ENCODE measurements at regions not wholly inside any gene's neighbourhood (a gene's known extent, or its start where the extent isn't known, plus 50 kb on each side); places are given as distances from the start of the nearest gene placed in this dataset.

DNA sequence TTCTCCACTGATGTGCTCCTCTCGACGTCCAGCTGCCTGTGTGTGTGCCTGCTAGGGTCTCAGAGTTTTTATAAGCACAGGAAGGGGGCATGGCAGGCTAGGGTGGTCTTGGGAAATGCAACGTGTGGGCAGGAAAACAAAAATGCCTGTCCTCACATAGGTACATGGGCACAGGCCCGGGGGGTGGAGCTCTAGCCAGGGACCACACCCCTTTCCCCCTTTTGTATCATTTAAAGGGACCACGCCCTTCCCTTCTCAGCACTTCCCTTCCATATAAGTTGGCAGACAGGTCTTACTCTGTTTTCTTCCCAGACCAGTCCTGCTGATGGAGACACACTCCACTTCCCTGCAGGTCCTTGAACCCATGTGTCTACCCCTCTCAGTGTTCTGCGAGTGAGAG lies 645.0 kb downstream of the CBLN2 start:
- DNase-seq (ENCODE audit: low spot score): no peak

- no peak for DNase-seq (ENCODE audit: low spot score)
Observed at GRCh38 chr18:71887509-71887908, 656.6 kb downstream of the CBLN2 start.

- DNase-seq (ENCODE audit: low spot score): peak; percentile 54
Observed at GRCh38 chr18:71878226-71878625, 665.9 kb downstream of the CBLN2 start.

DNA sequence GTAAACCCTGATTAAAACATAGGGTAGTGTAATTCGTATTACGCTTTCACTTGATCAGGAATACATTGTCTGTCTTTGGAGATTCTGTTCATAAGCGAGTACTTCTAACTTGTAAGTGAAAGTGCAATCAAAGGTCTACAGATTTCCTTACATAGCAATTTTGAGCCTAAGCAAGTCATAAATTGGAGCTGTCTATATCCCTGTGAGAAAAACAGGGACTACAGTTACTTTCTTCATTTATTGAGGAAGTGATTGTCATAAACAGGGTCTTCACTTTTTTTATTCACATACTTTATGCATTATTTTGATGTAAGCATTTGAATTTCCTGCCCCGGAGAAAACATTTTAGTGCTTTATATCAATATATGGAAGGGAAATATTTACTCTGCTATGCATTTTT lies 670.4 kb downstream of the CBLN2 start:
- no peak for DNase-seq (ENCODE audit: low spot score)

DNA sequence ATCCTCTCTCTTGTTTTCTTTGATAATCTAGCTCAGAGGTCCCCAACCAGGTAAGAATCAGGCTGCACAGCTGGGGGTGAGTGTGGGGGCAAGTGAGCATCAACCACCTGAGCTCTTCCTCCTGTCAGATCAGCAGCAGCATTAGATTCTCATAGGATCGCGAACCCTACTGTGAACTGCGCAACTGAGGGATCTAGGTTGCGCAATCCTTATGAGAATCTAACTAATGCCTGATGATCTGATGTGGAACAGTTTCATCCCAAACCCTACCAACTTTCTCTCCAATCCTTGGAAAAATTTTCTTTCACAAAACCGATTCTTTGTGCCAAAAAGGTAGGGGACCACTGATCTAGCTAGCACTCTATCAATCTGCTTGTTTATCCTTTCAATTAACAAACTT lies 678.3 kb downstream of the CBLN2 start:
- DNase-seq (ENCODE audit: low spot score): no peak

GRCh38 chr18:71850602-71851001 lies 693.5 kb downstream of the CBLN2 start:
- no peak for DNase-seq (ENCODE audit: low spot score)

DNA sequence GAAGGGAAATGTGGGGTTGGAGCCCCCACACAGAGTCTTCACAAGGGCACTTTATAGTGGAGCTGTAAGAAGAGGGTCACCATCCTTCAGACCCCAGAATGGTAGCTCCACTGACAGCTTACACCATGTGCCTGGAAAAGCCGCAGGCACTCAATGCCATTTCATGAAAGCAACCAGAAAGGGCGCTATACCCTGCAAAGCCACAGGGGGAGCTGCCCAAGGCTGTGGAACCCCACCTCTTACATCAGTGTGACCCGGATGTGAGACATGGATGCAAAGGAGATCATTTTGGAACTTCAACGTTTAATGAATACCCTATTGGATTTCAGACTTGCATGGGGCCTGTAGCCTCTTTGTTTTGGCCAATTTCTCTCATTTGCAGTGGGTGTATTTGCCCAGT lies 694.7 kb downstream of the CBLN2 start:
- DNase-seq (ENCODE audit: low spot score): no peak

DNA sequence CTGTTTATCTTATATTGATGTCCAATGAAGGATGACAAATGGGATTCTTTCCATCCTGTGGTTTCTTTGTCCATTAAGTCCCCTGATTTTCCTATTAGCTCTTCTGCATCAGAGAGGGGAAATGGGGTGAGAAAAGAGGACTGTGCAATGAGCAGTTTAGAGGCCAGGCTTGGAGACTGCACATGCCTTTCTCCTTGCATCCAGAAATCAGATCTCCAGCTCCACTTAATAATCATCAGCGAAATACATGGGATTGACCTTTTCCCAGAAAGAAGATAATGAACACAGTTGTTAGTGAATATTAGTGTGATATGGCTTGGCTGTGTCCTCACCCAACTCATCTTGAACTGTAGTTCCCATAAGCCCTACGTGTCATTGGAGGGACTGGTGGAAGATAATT lies 697.4 kb downstream of the CBLN2 start:
- DNase-seq (ENCODE audit: low spot score): no peak

- no peak for DNase-seq (ENCODE audit: low spot score)
Observed at GRCh38 chr18:71844814-71845213, 699.3 kb downstream of the CBLN2 start.

DNA sequence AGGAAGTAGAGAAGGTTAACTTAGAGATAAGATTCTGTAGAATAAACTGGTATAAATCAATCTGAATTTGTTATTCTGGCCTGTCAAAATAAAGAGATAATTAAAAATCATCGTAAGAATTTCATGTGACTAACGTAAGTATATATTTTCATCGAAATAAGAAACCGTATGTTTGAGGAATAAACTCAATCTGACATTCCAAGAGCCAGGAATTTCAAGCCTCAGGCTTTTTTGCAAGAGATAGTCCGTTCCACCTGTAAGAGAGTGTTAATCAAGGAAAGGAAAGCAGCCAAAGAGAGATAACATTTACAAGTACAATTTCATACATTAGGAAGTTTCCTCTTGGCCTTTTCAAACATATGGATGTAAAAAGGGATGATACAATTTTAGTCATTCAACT lies 701.5 kb downstream of the CBLN2 start:
- no peak for DNase-seq (ENCODE audit: low spot score)

DNA sequence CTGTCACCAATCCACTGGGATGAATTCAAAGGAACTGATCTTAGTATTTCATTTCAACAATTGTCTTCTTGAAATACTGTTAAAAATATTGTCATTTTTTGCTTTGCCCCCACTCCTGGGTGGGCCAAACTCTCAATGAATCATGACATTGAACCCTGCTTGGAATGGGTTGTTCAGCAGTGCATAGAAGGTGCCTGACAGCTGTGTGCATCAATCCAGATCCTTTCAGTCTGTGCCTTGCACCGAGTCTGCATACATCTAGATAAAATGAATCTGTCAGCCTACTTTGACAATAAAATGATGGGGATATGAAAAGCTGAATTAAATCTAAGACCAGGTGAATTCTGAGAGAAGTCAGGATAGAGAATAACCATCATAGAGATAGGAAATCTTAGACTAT lies 706.6 kb downstream of the CBLN2 start:
- DNase-seq (ENCODE audit: low spot score): no peak

DNA sequence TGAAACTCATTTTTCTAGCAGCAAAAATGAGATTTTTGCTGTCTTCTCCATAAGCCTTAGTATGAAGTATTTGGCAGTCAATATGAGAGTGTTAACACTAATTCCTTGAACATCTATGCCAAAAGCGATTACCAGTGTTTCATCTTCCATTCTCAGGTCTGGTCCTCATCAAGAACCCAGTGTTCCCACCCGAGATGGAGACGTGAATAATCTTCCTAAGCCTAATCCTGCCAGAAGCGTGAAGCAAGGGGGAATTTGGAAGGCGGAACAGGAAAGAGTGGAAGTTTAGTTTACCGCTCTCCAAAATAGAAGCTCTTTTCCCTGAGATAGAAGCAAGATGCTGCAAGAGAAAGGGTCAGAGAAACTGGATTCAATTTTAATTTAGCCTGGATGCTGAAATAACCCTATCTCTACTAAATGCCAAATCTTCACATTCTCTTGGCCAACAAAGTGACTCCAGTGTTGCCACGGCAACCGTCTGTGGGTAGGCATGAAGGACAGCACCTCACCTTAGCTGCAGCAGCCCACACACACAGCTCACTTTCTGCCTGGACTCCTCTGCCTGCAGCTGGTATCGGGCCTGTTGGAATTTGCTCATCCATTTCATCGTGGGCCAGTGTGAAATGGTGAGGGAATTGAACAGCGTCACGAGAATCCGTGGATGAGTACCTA lies 711.1 kb downstream of the CBLN2 start:
- no peak for DNase-seq (ENCODE audit: low spot score)

DNA sequence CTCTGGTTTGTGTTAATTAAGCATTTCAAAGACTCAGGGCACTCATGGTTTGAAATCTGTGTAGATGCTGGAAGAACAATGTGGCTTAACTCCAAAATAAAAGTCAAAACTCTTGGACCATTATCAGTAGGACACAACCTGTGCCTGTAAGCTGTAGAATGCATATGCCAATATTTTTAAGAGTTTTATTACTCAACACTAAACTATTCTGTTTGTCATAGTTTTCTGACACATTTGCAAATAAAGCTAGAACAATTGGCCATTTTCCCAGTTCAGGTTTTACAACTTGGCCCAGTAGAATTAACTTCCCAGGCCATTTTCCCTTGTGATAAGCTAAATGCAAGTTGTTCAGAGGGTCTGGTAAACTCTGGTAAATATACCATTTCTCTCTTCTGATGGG lies 713.1 kb downstream of the CBLN2 start:
- DNase-seq (ENCODE audit: low spot score): no peak

GRCh38 chr18:71827301-71827700 lies 716.8 kb downstream of the CBLN2 start:
- DNase-seq (ENCODE audit: low spot score): no peak

DNA sequence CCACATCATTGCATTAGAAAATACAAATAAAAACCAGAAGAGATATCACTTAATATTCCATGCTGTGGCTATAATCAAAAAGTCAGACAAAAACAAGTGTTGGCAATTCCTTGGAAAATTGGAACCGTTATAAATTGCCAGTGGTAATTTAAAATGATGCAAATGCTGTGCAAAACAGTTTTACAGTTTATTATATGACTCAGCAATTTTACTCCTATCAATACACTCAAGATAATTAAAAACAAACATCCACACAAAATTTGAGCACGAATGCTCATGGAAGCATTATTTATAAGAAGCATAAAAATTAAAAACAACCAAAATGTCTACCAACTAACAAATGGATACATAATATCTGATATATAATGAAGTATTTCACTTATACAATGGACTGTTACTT lies 728.8 kb downstream of the CBLN2 start:
- DNase-seq (ENCODE audit: low spot score): no peak

GRCh38 chr18:71809711-71810110 lies 734.4 kb downstream of the CBLN2 start:
- no peak for DNase-seq (ENCODE audit: low spot score)

DNA sequence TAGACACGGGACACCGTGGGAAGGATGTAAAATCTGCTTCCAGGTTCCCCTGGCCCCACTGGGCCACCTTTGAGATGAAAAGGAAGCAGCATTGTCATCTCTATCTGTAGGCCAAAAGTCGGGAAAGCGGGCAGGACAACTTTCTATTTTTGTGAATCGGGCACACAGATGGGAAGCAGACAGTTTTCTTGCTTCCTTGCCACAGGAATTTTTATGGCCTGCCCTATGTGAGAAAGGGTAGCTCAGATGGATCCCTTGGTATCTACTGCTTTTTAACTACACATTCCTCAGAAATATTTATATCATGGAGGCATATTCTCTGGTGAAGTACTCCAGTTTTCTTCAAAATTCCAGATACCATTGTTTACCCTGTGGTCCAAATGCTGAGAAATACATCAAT lies 735.5 kb downstream of the CBLN2 start:
- DNase-seq (ENCODE audit: low spot score): peak; percentile 2

GRCh38 chr18:71807586-71807985 lies 736.6 kb downstream of the CBLN2 start:
- no peak for DNase-seq (ENCODE audit: low spot score)

GRCh38 chr18:71798986-71799673 lies 745.0 kb downstream of the CBLN2 start:
- DNase-seq (ENCODE audit: low spot score): no peak

- DNase-seq (ENCODE audit: low spot score): no peak
Observed at GRCh38 chr18:71797554-71797953, 746.6 kb downstream of the CBLN2 start.

DNA sequence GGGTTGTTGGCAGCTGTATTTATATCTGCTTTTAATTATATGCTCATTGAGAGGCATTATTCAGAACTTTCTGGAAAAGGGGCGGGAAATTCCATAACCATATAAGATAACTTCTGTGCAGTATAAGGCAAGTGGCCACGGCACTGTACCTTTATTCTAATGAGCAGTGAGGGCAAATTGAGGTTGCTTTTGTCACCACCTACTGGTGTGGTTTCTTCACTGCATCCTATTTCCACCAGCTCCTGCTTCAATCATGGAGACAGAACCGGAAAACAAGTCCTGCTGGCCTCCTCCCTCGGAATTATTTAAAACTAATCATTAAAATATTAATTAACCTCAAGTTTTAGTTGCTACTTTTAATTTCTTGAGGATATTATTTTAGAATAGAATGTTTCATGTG lies 759.4 kb downstream of the CBLN2 start:
- DNase-seq (ENCODE audit: low spot score): no peak

GRCh38 chr18:71760541-71760940 lies 783.6 kb downstream of the CBLN2 start:
- no peak for DNase-seq (ENCODE audit: low spot score)

DNA sequence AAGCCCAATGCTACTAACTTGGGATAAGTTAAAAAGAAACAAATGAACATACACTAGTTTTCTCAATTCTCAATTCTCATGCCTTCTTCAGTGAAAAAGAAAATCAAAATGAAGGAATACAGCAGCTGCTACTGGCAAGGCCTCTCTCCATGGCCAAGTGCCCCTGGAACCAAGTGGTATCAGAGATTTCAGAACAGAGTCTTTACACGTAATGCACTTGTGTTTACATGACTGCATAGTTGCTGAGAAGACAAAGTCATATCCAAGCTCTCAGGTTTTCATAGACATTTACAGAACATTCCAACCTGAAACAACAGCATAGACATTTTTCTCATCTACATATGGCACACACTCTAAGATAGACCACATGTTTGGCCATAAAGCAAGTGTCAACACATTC lies 789.9 kb downstream of the CBLN2 start:
- no peak for DNase-seq (ENCODE audit: low spot score)

GRCh38 chr18:71743634-71744033 lies 800.5 kb downstream of the CBLN2 start:
- no peak for DNase-seq (ENCODE audit: low spot score)

Data from SW480 (cell line).